ENCODE measurements at regions not wholly inside any gene's neighbourhood (a gene's known extent, or its start where the extent isn't known, plus 50 kb on each side); places are given as distances from the start of the nearest gene placed in this dataset.
A peak's percentile ranks its signal among the peaks of the same experiment; 100 is the strongest.
"Not testable (repeated sequence)": the region's sequence is repeated elsewhere in the genome, so short reads cannot be mapped to it uniquely, and the experiment has no call there.

- no peak overlapping the region for H3K4me2 ChIP-seq (ENCODE audit: unreplicated experiment)
- no peak for DNase-seq
- H3F3A ChIP-seq (ENCODE audit: insufficient read depth), result no peaks in the 10 kb centered on the region
- H3K4me1 ChIP-seq (ENCODE audit: insufficient read depth), result no peaks in the 10 kb centered on the region
- H3K27me3 ChIP-seq (replicated peaks; ENCODE audit: insufficient read depth), result no peaks in the 10 kb centered on the region; the same call in none of the 2 replicates
- no peak overlapping the region for H3K27ac ChIP-seq
- no peaks in the 10 kb centered on the region for H3K36me3 ChIP-seq (ENCODE audit: low read depth)
- in situ Hi-C loops (cut with MboI), result no loop called here
- H3K9me2 ChIP-seq (ENCODE audit: insufficient read depth), result no peaks in the 10 kb centered on the region
- TF ChIP-seq EZH2 (IDR thresholded peaks at IDR 0.05; ENCODE audit: insufficient read depth, poor library complexity, severe bottlenecking) (no peak), EZH2phosphoT487 (IDR thresholded peaks at IDR 0.05; ENCODE audit: insufficient read depth, low read depth) (no peak)
- H3K4me3 ChIP-seq, result no peak overlapping the region
- H3K9me3 ChIP-seq (ENCODE audit: low read depth), result no peaks in the 10 kb centered on the region
- WGBS, 2 experiments (ENCODE audit: low coverage in 1 of 2, low lambda C conversion rate in 2 of 2, missing lambda C conversion rate in 2 of 2), result 16 to 27% methylated on average over 6 of the region's 6 CpGs
- H4K20me1 ChIP-seq (ENCODE audit: insufficient read depth), result no peaks in the 10 kb centered on the region
- no peak overlapping the region for H2AFZ ChIP-seq
- H3K79me2 ChIP-seq (ENCODE audit: insufficient read depth), result no peaks in the 10 kb centered on the region
- H3K9ac ChIP-seq, result no peak overlapping the region
These were observed 179.7 kb upstream of the ST6GALNAC5 start for GRCh38 chr1:76687307-76688175.

GRCh38 chr1:76690766-76691165 is 176.5 kb upstream of the ST6GALNAC5 start:
- no peak overlapping the region for H2AFZ ChIP-seq
- TF ChIP-seq EZH2phosphoT487 (IDR thresholded peaks at IDR 0.05; ENCODE audit: insufficient read depth, low read depth), result no peak
- no peak for TF ChIP-seq EZH2 (IDR thresholded peaks at IDR 0.05; ENCODE audit: insufficient read depth, poor library complexity, severe bottlenecking)
- DNase-seq, result peak; percentile 29
- no peaks in the 10 kb centered on the region for H3K9me3 ChIP-seq (ENCODE audit: low read depth)
- H3F3A ChIP-seq (ENCODE audit: insufficient read depth), result no peaks in the 10 kb centered on the region
- 33 to 40% methylated on average over 3 of the region's 3 CpGs for WGBS, 2 experiments (ENCODE audit: low coverage in 1 of 2, low lambda C conversion rate in 2 of 2, missing lambda C conversion rate in 2 of 2)
- H3K4me3 ChIP-seq, result no peak overlapping the region
- no peak overlapping the region for H3K27ac ChIP-seq
- H3K4me2 ChIP-seq (ENCODE audit: unreplicated experiment), result no peak overlapping the region
- in situ Hi-C loops (cut with MboI), result no loop called here
- H3K27me3 ChIP-seq (replicated peaks; ENCODE audit: insufficient read depth), result no peaks in the 10 kb centered on the region; the same call in none of the 2 replicates
- no peaks in the 10 kb centered on the region for H3K4me1 ChIP-seq (ENCODE audit: insufficient read depth)
- no peaks in the 10 kb centered on the region for H4K20me1 ChIP-seq (ENCODE audit: insufficient read depth)
- no peaks in the 10 kb centered on the region for H3K36me3 ChIP-seq (ENCODE audit: low read depth)
- H3K79me2 ChIP-seq (ENCODE audit: insufficient read depth), result no peaks in the 10 kb centered on the region
- H3K9ac ChIP-seq, result no peak overlapping the region
- 0 out of 2 replicates have a peak, but pooled peaks cover under 1% of the 10 kb centered on the region for H3K9me2 ChIP-seq (ENCODE audit: insufficient read depth)

- no peaks in the 10 kb centered on the region for H3F3A ChIP-seq (ENCODE audit: insufficient read depth)
- in situ Hi-C loops (cut with MboI), result no loop called here
- no peaks in the 10 kb centered on the region for H3K27me3 ChIP-seq (replicated peaks; ENCODE audit: insufficient read depth)
- no peak overlapping the region for H3K4me2 ChIP-seq (ENCODE audit: unreplicated experiment)
- H3K27ac ChIP-seq, result no peak overlapping the region
- no peaks in the 10 kb centered on the region for H3K9me3 ChIP-seq (ENCODE audit: low read depth)
- TF ChIP-seq EZH2phosphoT487 (IDR thresholded peaks at IDR 0.05; ENCODE audit: insufficient read depth, low read depth) (no peak), EZH2 (IDR thresholded peaks at IDR 0.05; ENCODE audit: insufficient read depth, poor library complexity, severe bottlenecking) (no peak)
- no peaks in the 10 kb centered on the region for H3K79me2 ChIP-seq (ENCODE audit: insufficient read depth)
- no peaks in the 10 kb centered on the region for H4K20me1 ChIP-seq (ENCODE audit: insufficient read depth)
- H3K9ac ChIP-seq, result no peak overlapping the region
- H3K4me1 ChIP-seq (ENCODE audit: insufficient read depth), result no peaks in the 10 kb centered on the region
- no peaks in the 10 kb centered on the region for H3K36me3 ChIP-seq (ENCODE audit: low read depth)
- no peak overlapping the region for H2AFZ ChIP-seq
- H3K4me3 ChIP-seq, result no peak overlapping the region
- peaks cover 5% of the 10 kb centered on the region; the same call in 1 of the 2 replicates for H3K9me2 ChIP-seq (ENCODE audit: insufficient read depth)
- DNase-seq, result no peak
- 10 to 19% methylated on average over 2 of the region's 2 CpGs for WGBS, 2 experiments (ENCODE audit: low coverage in 1 of 2, low lambda C conversion rate in 2 of 2, missing lambda C conversion rate in 2 of 2)
These were observed 171.7 kb upstream of the ST6GALNAC5 start for GRCh38 chr1:76695535-76695934.

GRCh38 chr1:76697361-76697760 is 169.9 kb upstream of the ST6GALNAC5 start:
- no peak overlapping the region for H3K27ac ChIP-seq
- no peaks in the 10 kb centered on the region for H4K20me1 ChIP-seq (ENCODE audit: insufficient read depth)
- H3K4me1 ChIP-seq (ENCODE audit: insufficient read depth), result no peaks in the 10 kb centered on the region
- H3K36me3 ChIP-seq (ENCODE audit: low read depth), result no peaks in the 10 kb centered on the region
- 71 to 77% methylated on average over 3 of the region's 3 CpGs for WGBS, 2 experiments (ENCODE audit: low coverage in 1 of 2, low lambda C conversion rate in 2 of 2, missing lambda C conversion rate in 2 of 2)
- no peak overlapping the region for H3K9ac ChIP-seq
- no peak for TF ChIP-seq EZH2phosphoT487 (IDR thresholded peaks at IDR 0.05; ENCODE audit: insufficient read depth, low read depth)
- TF ChIP-seq EZH2 (IDR thresholded peaks at IDR 0.05; ENCODE audit: insufficient read depth, poor library complexity, severe bottlenecking), result no peak
- DNase-seq, result no peak
- no peak overlapping the region for H2AFZ ChIP-seq
- H3K4me3 ChIP-seq, result no peak overlapping the region
- no peaks in the 10 kb centered on the region for H3K27me3 ChIP-seq (replicated peaks; ENCODE audit: insufficient read depth)
- in situ Hi-C loops (cut with MboI), result no loop called here
- H3K9me3 ChIP-seq (ENCODE audit: low read depth), result no peaks in the 10 kb centered on the region
- H3K4me2 ChIP-seq (ENCODE audit: unreplicated experiment), result no peak overlapping the region
- peaks cover 5% of the 10 kb centered on the region; the same call in 1 of the 2 replicates for H3K9me2 ChIP-seq (ENCODE audit: insufficient read depth)
- no peaks in the 10 kb centered on the region for H3K79me2 ChIP-seq (ENCODE audit: insufficient read depth)
- H3F3A ChIP-seq (ENCODE audit: insufficient read depth), result no peaks in the 10 kb centered on the region

GRCh38 chr1:76699646-76700045 is 167.6 kb upstream of the ST6GALNAC5 start:
- H3K27ac ChIP-seq; H3K9me3 ChIP-seq (ENCODE audit: low read depth); in situ Hi-C loops (cut with MboI); H3K4me2 ChIP-seq (ENCODE audit: unreplicated experiment); H3F3A ChIP-seq (ENCODE audit: insufficient read depth); H4K20me1 ChIP-seq (ENCODE audit: insufficient read depth); DNase-seq; H3K36me3 ChIP-seq (ENCODE audit: low read depth); H3K27me3 ChIP-seq (replicated peaks; ENCODE audit: insufficient read depth); H2AFZ ChIP-seq; H3K4me3 ChIP-seq; H3K4me1 ChIP-seq (ENCODE audit: insufficient read depth); H3K79me2 ChIP-seq (ENCODE audit: insufficient read depth); H3K9ac ChIP-seq; H3K9me2 ChIP-seq (ENCODE audit: insufficient read depth): not testable (repeated sequence)
- 89 to 93% methylated on average over 7 to 21 of the region's 21 CpGs for WGBS, 2 experiments (ENCODE audit: low coverage in 1 of 2, low lambda C conversion rate in 2 of 2, missing lambda C conversion rate in 2 of 2)

- H2AFZ ChIP-seq; H3K4me1 ChIP-seq (ENCODE audit: insufficient read depth); H4K20me1 ChIP-seq (ENCODE audit: insufficient read depth); DNase-seq; H3F3A ChIP-seq (ENCODE audit: insufficient read depth); H3K4me2 ChIP-seq (ENCODE audit: unreplicated experiment); in situ Hi-C loops (cut with MboI); H3K9ac ChIP-seq; H3K36me3 ChIP-seq (ENCODE audit: low read depth); H3K4me3 ChIP-seq; H3K9me3 ChIP-seq (ENCODE audit: low read depth); H3K9me2 ChIP-seq (ENCODE audit: insufficient read depth); H3K79me2 ChIP-seq (ENCODE audit: insufficient read depth); H3K27ac ChIP-seq; H3K27me3 ChIP-seq (replicated peaks; ENCODE audit: insufficient read depth): not testable (repeated sequence)
- 73 to 74% methylated on average over 12 of the region's 12 CpGs for WGBS, 2 experiments (ENCODE audit: low coverage in 1 of 2, low lambda C conversion rate in 2 of 2, missing lambda C conversion rate in 2 of 2)
These were observed 167.1 kb upstream of the ST6GALNAC5 start for GRCh38 chr1:76700200-76700599.
